ENCODE measurements at regions not wholly inside any gene's neighbourhood (a gene's known extent, or its start where the extent isn't known, plus 50 kb on each side); places are given as distances from the start of the nearest gene placed in this dataset.

GRCh38 chr5:54739371-54739770 is 221.8 kb downstream of the SNX18 start:
- DNase-seq: no peak

- DNase-seq: no peak
Observed at GRCh38 chr5:54738973-54739367, 221.4 kb downstream of the SNX18 start.

GRCh38 chr5:54738118-54738972 is 220.8 kb downstream of the SNX18 start:
- no peak for DNase-seq

GRCh38 chr5:54736003-54736797 is 218.6 kb downstream of the SNX18 start:
- DNase-seq: no peak

GRCh38 chr5:54733101-54733500 is 215.5 kb downstream of the SNX18 start:
- DNase-seq: no peak

GRCh38 chr5:54732108-54732507 is 214.5 kb downstream of the SNX18 start:
- no peak for DNase-seq

- DNase-seq: no peak
Observed at GRCh38 chr5:54728588-54728915, 211.0 kb downstream of the SNX18 start.

GRCh38 chr5:54727874-54728587 is 210.5 kb downstream of the SNX18 start:
- no peak for DNase-seq

- DNase-seq: no peak
Observed at GRCh38 chr5:54725391-54726280, 208.1 kb downstream of the SNX18 start.

GRCh38 chr5:54722846-54723433 is 205.4 kb downstream of the SNX18 start:
- DNase-seq: no peak

GRCh38 chr5:54721951-54722654 is 204.5 kb downstream of the SNX18 start:
- DNase-seq: no peak

GRCh38 chr5:54721116-54721515 is 203.6 kb downstream of the SNX18 start:
- no peak for DNase-seq

GRCh38 chr5:54720341-54720740 is 202.8 kb downstream of the SNX18 start:
- no peak for DNase-seq

GRCh38 chr5:54719384-54720283 is 202.1 kb downstream of the SNX18 start:
- DNase-seq: no peak

GRCh38 chr5:54718656-54719055 is 201.1 kb downstream of the SNX18 start:
- DNase-seq: no peak

GRCh38 chr5:54717870-54718269 is 200.3 kb downstream of the SNX18 start:
- DNase-seq: no peak

- no peak for DNase-seq
Observed at GRCh38 chr5:54717459-54717858, 199.9 kb downstream of the SNX18 start.

- DNase-seq: no peak
Observed at GRCh38 chr5:54713923-54714581, 196.5 kb downstream of the SNX18 start.

- no peak for DNase-seq
Observed at GRCh38 chr5:54709096-54709495, 191.5 kb downstream of the SNX18 start.

GRCh38 chr5:54707841-54708240 is 190.3 kb downstream of the SNX18 start:
- DNase-seq: no peak
